GM23338 (cell line): ENCODE measurements at regions not wholly inside any gene's neighbourhood (a gene's known extent, or its start where the extent isn't known, plus 50 kb on each side); places are given as distances from the start of the nearest gene placed in this dataset.

Experiments
- ATAC-seq: fragments of 200-7000 bp; cut with Tn5 transposase; 3 replicates; pipeline ENCODE4 v1.9.1; 2020
- DNase-seq: peaks from one replicate; pipeline ENCODE4 v3.0.0-alpha.2; 2015; ENCODE audit warnings: low spot score
- H2AFZ ChIP-seq: fragments of 200-600 bp; sonication (generic); 2 replicates; pipeline ENCODE4 v1.8.0; 2016; ENCODE audit warnings: antibody characterized with exemption, mild to moderate bottlenecking, moderate library complexity
- H3F3A ChIP-seq: fragments of 200-600 bp; sonication (generic); replicated peaks from 2 replicates; pipeline ENCODE4 v1.8.0; 2017; ENCODE audit warnings: antibody characterized with exemption, mixed run types, low read depth
- H3K27ac ChIP-seq: fragments of 200-600 bp; sonication (generic); 2 replicates; pipeline ENCODE4 v1.6.1; 2016; ENCODE audit warnings: low read depth
- H3K27me3 ChIP-seq: fragments of 200-600 bp; sonication (generic); 2 replicates; pipeline ENCODE4 v1.8.0; 2016; ENCODE audit warnings: mild to moderate bottlenecking, mixed run types, moderate library complexity; ENCODE audit not compliant: insufficient read depth
- H3K36me3 ChIP-seq: fragments of 200-600 bp; sonication (generic); 2 replicates; pipeline ENCODE4 v1.8.0; 2016; ENCODE audit warnings: mild to moderate bottlenecking; ENCODE audit not compliant: insufficient read depth
- H3K4me1 ChIP-seq: fragments of 200-600 bp; sonication (generic); 2 replicates; pipeline ENCODE4 v1.8.0; 2016; ENCODE audit warnings: mild to moderate bottlenecking, moderate library complexity; ENCODE audit not compliant: insufficient read depth
- H3K4me2 ChIP-seq: fragments of 200-600 bp; sonication (generic); 2 replicates; pipeline ENCODE4 v1.7.1; 2017; ENCODE audit warnings: mixed run types
- H3K4me3 ChIP-seq: fragments of 200-600 bp; sonication (generic); 2 replicates; pipeline ENCODE4 v1.6.1; 2016; ENCODE audit warnings: mixed run types
- H3K79me2 ChIP-seq: fragments of 200-600 bp; sonication (generic); replicated peaks from 2 replicates; pipeline ENCODE4 v1.8.0; 2017; ENCODE audit warnings: mild to moderate bottlenecking; ENCODE audit not compliant: insufficient read depth
- H3K9me2 ChIP-seq: fragments of 200-600 bp; sonication (generic); 2 replicates; pipeline ENCODE4 v1.8.0; 2017; ENCODE audit not compliant: insufficient read depth
- H4K20me1 ChIP-seq: fragments of 200-600 bp; sonication (generic); replicated peaks from 2 replicates; pipeline ENCODE4 v1.8.0; 2017; ENCODE audit warnings: mild to moderate bottlenecking; ENCODE audit not compliant: insufficient read depth
- H3K27ac Mint-ChIP-seq: 2 replicates; pipeline ENCODE4 v1.8.0; 2020; ENCODE audit warnings: inconsistent platforms, mild to moderate bottlenecking, moderate library complexity, mixed read lengths
- H3K27me3 Mint-ChIP-seq: 3 replicates; pipeline ENCODE4 v1.8.0; 2022; ENCODE audit warnings: low read depth, mild to moderate bottlenecking, moderate library complexity, mixed read lengths, inconsistent platforms; ENCODE audit not compliant: insufficient read depth, poor library complexity
- H3K36me3 Mint-ChIP-seq: 3 replicates; pipeline ENCODE4 v1.8.0; 2021; ENCODE audit warnings: low read depth, mild to moderate bottlenecking, inconsistent platforms, moderate library complexity, mixed read lengths
- H3K4me1 Mint-ChIP-seq: 3 replicates; pipeline ENCODE4 v1.8.0; 2020; ENCODE audit warnings: mild to moderate bottlenecking, inconsistent platforms, mixed read lengths
- H3K4me3 Mint-ChIP-seq: 3 replicates; pipeline ENCODE4 v1.8.0; 2021; ENCODE audit warnings: moderate library complexity, mild to moderate bottlenecking, inconsistent platforms, mixed read lengths
- H3K9me3 Mint-ChIP-seq: 3 replicates; pipeline ENCODE4 v1.8.0; 2020; ENCODE audit warnings: moderate library complexity, mild to moderate bottlenecking, inconsistent platforms, mixed read lengths
- CREB1 ChIP-seq: fragments of 250-450 bp; sonication (Bioruptor Pico); IDR thresholded peaks from 2 replicates; pipeline ENCODE4 v1.5.0; 2020; ENCODE audit warnings: low read depth, mild to moderate bottlenecking, moderate library complexity
- EZH2 ChIP-seq: fragments of 200-600 bp; sonication (generic); IDR thresholded peaks from one replicate; pipeline ENCODE4 v1.8.0; 2017; ENCODE audit warnings: antibody characterized with exemption, mild to moderate bottlenecking, low read depth; ENCODE audit not compliant: unreplicated experiment
- JUNB ChIP-seq: IDR thresholded peaks from one replicate; pipeline ENCODE4 v1.6.1; 2016; ENCODE audit warnings: antibody characterized with exemption; ENCODE audit not compliant: unreplicated experiment
- NANOG ChIP-seq: IDR thresholded peaks from 2 replicates; pipeline ENCODE4 v1.6.1; 2016; ENCODE audit warnings: antibody characterized with exemption, borderline replicate concordance
- REST ChIP-seq: IDR thresholded peaks from one replicate; pipeline ENCODE4 v1.6.1; 2018; ENCODE audit warnings: antibody characterized with exemption; ENCODE audit not compliant: unreplicated experiment
- STAT1 ChIP-seq: IDR thresholded peaks from one replicate; pipeline ENCODE4 v1.6.1; 2016; ENCODE audit warnings: antibody characterized with exemption; ENCODE audit not compliant: unreplicated experiment
- ZNF114 ChIP-seq: fragments of 250-450 bp; sonication (Bioruptor Pico); IDR thresholded peaks from 2 replicates; pipeline ENCODE4 v1.5.0; 2020; ENCODE audit warnings: mild to moderate bottlenecking, moderate library complexity
- ZNF331 ChIP-seq: fragments of 250-450 bp; sonication (Bioruptor Pico); IDR thresholded peaks from 2 replicates; pipeline ENCODE4 v1.5.0; 2020; ENCODE audit warnings: low read depth, mild to moderate bottlenecking, moderate library complexity
- ZNF462 ChIP-seq: fragments of 250-450 bp; sonication (Bioruptor Pico); IDR thresholded peaks from 2 replicates; pipeline ENCODE4 v1.5.0; 2020; ENCODE audit warnings: mild to moderate bottlenecking, moderate library complexity

- TF ChIP-seq REST = no peak
- no peak for TF ChIP-seq CREB1 (CRISPR knock-in tag)
- no peak for TF ChIP-seq ZNF331 (CRISPR knock-in tag)
- TF ChIP-seq EZH2 = no peak
Measured at GRCh38 chr20:51218603-51219002, 195.7 kb upstream of the KCNG1 start (continued).

GRCh38 chr20:51217347-51218045, 194.6 kb upstream of the KCNG1 start:
- Histone ChIP-seq H2AFZ (no peak overlapping the region), H3K27me3 (peaks cover 7% of the 10 kb centered on the region), H3K36me3 (no peaks in the 10 kb centered on the region), H3K4me3 (no peak overlapping the region), H3K9me2 (no peaks in the 10 kb centered on the region), H4K20me1 (no peaks in the 10 kb centered on the region), H3K4me2 (no peak overlapping the region), H3K4me1 (peaks cover 31% of the 10 kb centered on the region), H3K27ac (no peak overlapping the region), H3K79me2 (no peaks in the 10 kb centered on the region), H3F3A (no peaks in the 10 kb centered on the region)
- H3K9me3 Mint-ChIP-seq = peaks cover 35% of the 10 kb centered on the region
- H3K27me3 Mint-ChIP-seq = peaks cover 9% of the 10 kb centered on the region
- H3K27ac Mint-ChIP-seq = no peak overlapping the region
- TF ChIP-seq JUNB = no peak
- TF ChIP-seq ZNF114 = no peak
- no peak overlapping the region for H3K4me3 Mint-ChIP-seq
- peaks cover 13% of the 10 kb centered on the region for H3K36me3 Mint-ChIP-seq
- no peak for ATAC-seq
- H3K4me1 Mint-ChIP-seq = peaks cover 28% of the 10 kb centered on the region
- no peak for DNase-seq

- H3K36me3 Mint-ChIP-seq = peaks cover 13% of the 10 kb centered on the region
- peaks cover 35% of the 10 kb centered on the region for H3K9me3 Mint-ChIP-seq
- H2AFZ ChIP-seq = no peak overlapping the region
- DNase-seq (no peak), ATAC-seq (no peak)
- no peak overlapping the region for H3K4me3 Mint-ChIP-seq
- no peaks in the 10 kb centered on the region for H3K36me3 ChIP-seq
- no peaks in the 10 kb centered on the region for H3F3A ChIP-seq
- no peak overlapping the region for H3K4me2 ChIP-seq
- no peak overlapping the region for H3K27ac Mint-ChIP-seq
- H4K20me1 ChIP-seq = no peaks in the 10 kb centered on the region
- peaks cover 5% of the 10 kb centered on the region for H3K27me3 Mint-ChIP-seq
- peaks cover 27% of the 10 kb centered on the region for H3K4me1 Mint-ChIP-seq
- H3K27me3 ChIP-seq = peaks cover 7% of the 10 kb centered on the region
- H3K79me2 ChIP-seq = no peaks in the 10 kb centered on the region
- peaks cover 28% of the 10 kb centered on the region for H3K4me1 ChIP-seq
- no peak overlapping the region for H3K27ac ChIP-seq
- no peaks in the 10 kb centered on the region for H3K9me2 ChIP-seq
- H3K4me3 ChIP-seq = no peak overlapping the region
- TF ChIP-seq STAT1 (no peak), CREB1 (CRISPR knock-in tag) (no peak), NANOG (no peak), ZNF462 (CRISPR knock-in tag) (no peak), JUNB (no peak)
Measured at GRCh38 chr20:51216850-51217249, 193.9 kb upstream of the KCNG1 start.
